Common myeloid progenitor, CD34-positive (primary cell): ENCODE measurements at regions not wholly inside any gene's neighbourhood (a gene's known extent, or its start where the extent isn't known, plus 50 kb on each side); places are given as distances from the start of the nearest gene placed in this dataset.

ENCODE experiments used
- CTCF ChIA-PET: fragments of 350-600 bp; sonication (Branson Sonifier 250); formaldehyde crosslinking; loops from one replicate; lab custom pipeline; 2021; ENCODE audit warnings: antibody characterized with exemption; lab: Charles Lee
- POLR2A ChIA-PET: fragments of 350-600 bp; sonication (Branson Sonifier 250); formaldehyde crosslinking; loops from one replicate; lab custom pipeline; 2021; ENCODE audit warnings: antibody characterized with exemption; lab: Charles Lee
- DNase-seq, 3 donors: peaks; one replicate each; pipeline versions ENCODE4 v3.0.0 to v3.0.0-alpha.2; 2013
- H3K27ac ChIP-seq, 2 experiments: 1 replicate in 1 of 2; 2 replicates in 1 of 2; pipeline ENCODE4 v1.7.0; 2013; ENCODE audit warnings: inconsistent platforms in 2 of 2, low read length in 2 of 2, mild to moderate bottlenecking in 2 of 2, low read depth in 1 of 2, moderate library complexity in 1 of 2; ENCODE audit not compliant: severe bottlenecking in 2 of 2, insufficient read depth in 1 of 2, poor library complexity in 1 of 2
- H3K27me3 ChIP-seq, 5 experiments: replicated peaks in 2 of 5; 1 replicate in 3 of 5; 2 replicates in 2 of 5; pipeline versions ENCODE4 v1.6.1 to v1.7.0; 2013; ENCODE audit warnings: low read length in 4 of 5, mild to moderate bottlenecking in 2 of 5, moderate library complexity in 2 of 5, inconsistent platforms in 1 of 5; ENCODE audit not compliant: insufficient read depth in 5 of 5, control insufficient read depth in 4 of 5
- H3K36me3 ChIP-seq, 4 experiments: 1 replicate in 2 of 4; 2 replicates in 2 of 4; pipeline versions ENCODE4 v1.6.1 to v1.7.0; 2013; ENCODE audit warnings: low read length in 3 of 4, control low read depth in 1 of 4, mild to moderate bottlenecking in 1 of 4; ENCODE audit not compliant: control insufficient read depth in 4 of 4, insufficient read depth in 4 of 4
- H3K4me1 ChIP-seq, 4 experiments: 1 replicate in 3 of 4; 2 replicates in 1 of 4; pipeline versions ENCODE4 v1.6.1 to v1.7.1; 2013; ENCODE audit warnings: low read length in 3 of 4, mild to moderate bottlenecking in 3 of 4, control low read depth in 1 of 4, inconsistent platforms in 1 of 4, moderate library complexity in 1 of 4; ENCODE audit not compliant: control insufficient read depth in 4 of 4, insufficient read depth in 4 of 4; ENCODE audit errors: control extremely low read depth in 1 of 4
- H3K4me3 ChIP-seq, 7 experiments: 1 replicate in 4 of 7; 2 replicates in 3 of 7; pipeline versions ENCODE4 v1.5.1 to v1.7.0; 2013; ENCODE audit warnings: mild to moderate bottlenecking in 7 of 7, low read length in 6 of 7, moderate library complexity in 6 of 7, inconsistent platforms in 2 of 7, low read depth in 2 of 7, control low read depth in 1 of 7; ENCODE audit not compliant: insufficient read depth in 4 of 7, control insufficient read depth in 1 of 7; ENCODE audit errors: extremely low read depth in 1 of 7
- H3K9me3 ChIP-seq, 5 experiments: 1 replicate in 4 of 5; 2 replicates in 1 of 5; pipeline versions ENCODE4 v1.6.1 to v1.7.1; 2013; ENCODE audit warnings: low read length in 4 of 5, mild to moderate bottlenecking in 2 of 5, inconsistent platforms in 1 of 5, low read depth in 1 of 5, moderate library complexity in 1 of 5; ENCODE audit not compliant: control insufficient read depth in 4 of 5, insufficient read depth in 2 of 5; ENCODE audit errors: control extremely low read depth in 1 of 5
- WGBS: methylation state at CpG from one replicate; pipeline ENCODE4 v1.1.5; 2013; ENCODE audit not compliant: insufficient coverage; 5-methylcytosine and 5-hydroxymethylcytosine counted together

GRCh38 chr2:228469721-228470120 is 288.2 kb upstream of the SPHKAP start:
- H3K27ac ChIP-seq: no peak overlapping the region
- DNase-seq: no peak
- POLR2A ChIA-PET: no interaction called here

GRCh38 chr2:228466851-228467250 is 285.4 kb upstream of the SPHKAP start:
- H3K27ac ChIP-seq: no peak overlapping the region
- CTCF ChIA-PET: no interaction called here
- H3K36me3 ChIP-seq: no peaks in the 10 kb centered on the region
- H3K4me3 ChIP-seq: no peak overlapping the region
- no peak for DNase-seq
- WGBS: 85% methylated on average over 2 of the region's 2 CpGs
- no peaks in the 10 kb centered on the region for H3K4me1 ChIP-seq
- no peaks in the 10 kb centered on the region for H3K27me3 ChIP-seq
- POLR2A ChIA-PET: no interaction called here
- peaks cover 0 to 6% (median 3%) of the 10 kb centered on the region in 5 experiments for H3K9me3 ChIP-seq

More at GRCh38 chr2:228469721-228470120, 288.2 kb upstream of the SPHKAP start:
- Histone ChIP-seq H3K27me3 (no peaks in the 10 kb centered on the region), H3K36me3 (no peaks in the 10 kb centered on the region), H3K4me1 (no peaks in the 10 kb centered on the region), H3K9me3 (peaks cover 0 to 6% (median 3%) of the 10 kb centered on the region in 5 experiments), H3K4me3 (no peak overlapping the region)
- CTCF ChIA-PET: no interaction called here

- Histone ChIP-seq H3K4me1 (no peaks in the 10 kb centered on the region), H3K9me3 (peaks cover 0 to 7% (median 3%) of the 10 kb centered on the region in 5 experiments), H3K4me3 (no peak overlapping the region), H3K27me3 (no peaks in the 10 kb centered on the region), H3K36me3 (no peaks in the 10 kb centered on the region), H3K27ac (no peak overlapping the region)
- DNase-seq: no peak
- ChIA-PET POLR2A (no interaction called here), CTCF (interaction anchor here (1.2 kb wide), 1 partner anchor 12 kb away, joined by 3 read pairs; no protein-coding TSS in a partner anchor)
- WGBS: 83% methylated on average over 1 of the region's 4 CpGs
Measured at GRCh38 chr2:228465408-228465807, 283.9 kb upstream of the SPHKAP start.

GRCh38 chr2:228458364-228458763 is 276.9 kb upstream of the SPHKAP start:
- DNase-seq: no peak
- POLR2A ChIA-PET: no interaction called here
- Histone ChIP-seq H3K27ac (no peak overlapping the region), H3K27me3 (no peaks in the 10 kb centered on the region), H3K4me1 (no peaks in the 10 kb centered on the region), H3K9me3 (peaks cover 0 to 22% (median 5%) of the 10 kb centered on the region in 5 experiments), H3K36me3 (no peaks in the 10 kb centered on the region), H3K4me3 (no peak overlapping the region)
- CTCF ChIA-PET: no interaction called here
- no CpG with 5 or more reads among the region's 1 CpG for WGBS

- Histone ChIP-seq H3K36me3 (no peaks in the 10 kb centered on the region), H3K4me3 (no peak overlapping the region), H3K4me1 (no peaks in the 10 kb centered on the region), H3K27me3 (no peaks in the 10 kb centered on the region), H3K9me3 (peaks cover 0 to 2% (median 0%) of the 10 kb centered on the region in 5 experiments), H3K27ac (no peak overlapping the region)
- no CpG with 5 or more reads among the region's 1 CpG for WGBS
- ChIA-PET CTCF (interaction anchor here (1.0 to 1.2 kb wide), 3 partner anchors 10 to 29 kb away, joined by 3 read pairs; no protein-coding TSS in a partner anchor), POLR2A (no interaction called here)
- DNase-seq: no peak
Measured at GRCh38 chr2:228447266-228447915, 265.9 kb upstream of the SPHKAP start.

GRCh38 chr2:228446734-228447133 is 265.2 kb upstream of the SPHKAP start:
- no peak for DNase-seq
- H3K4me1 ChIP-seq: no peaks in the 10 kb centered on the region
- ChIA-PET POLR2A (no interaction called here), CTCF (interaction anchor here (1.0 kb wide), 1 partner anchor 11 kb away, joined by 3 read pairs; no protein-coding TSS in a partner anchor)
- WGBS: 85% methylated on average over 2 of the region's 4 CpGs
- no peaks in the 10 kb centered on the region for H3K27me3 ChIP-seq
- no peak overlapping the region for H3K4me3 ChIP-seq
- peaks cover 0 to 2% (median 0%) of the 10 kb centered on the region in 5 experiments for H3K9me3 ChIP-seq
- no peak overlapping the region for H3K27ac ChIP-seq
- H3K36me3 ChIP-seq: no peaks in the 10 kb centered on the region

GRCh38 chr2:228444161-228444560 is 262.7 kb upstream of the SPHKAP start:
- no peak for DNase-seq
- ChIA-PET CTCF (no interaction called here), POLR2A (no interaction called here)
- no peaks in the 10 kb centered on the region for H3K27me3 ChIP-seq
- WGBS: no CpG with 5 or more reads among the region's 4 CpGs
- H3K36me3 ChIP-seq: no peaks in the 10 kb centered on the region
- H3K9me3 ChIP-seq: peaks cover 0 to 2% (median 0%) of the 10 kb centered on the region in 5 experiments
- no peak overlapping the region for H3K4me3 ChIP-seq
- H3K4me1 ChIP-seq: no peaks in the 10 kb centered on the region
- no peak overlapping the region for H3K27ac ChIP-seq
